ENCODE measurements at regions not wholly inside any gene's neighbourhood (a gene's known extent, or its start where the extent isn't known, plus 50 kb on each side); places are given as distances from the start of the nearest gene placed in this dataset.

DNA sequence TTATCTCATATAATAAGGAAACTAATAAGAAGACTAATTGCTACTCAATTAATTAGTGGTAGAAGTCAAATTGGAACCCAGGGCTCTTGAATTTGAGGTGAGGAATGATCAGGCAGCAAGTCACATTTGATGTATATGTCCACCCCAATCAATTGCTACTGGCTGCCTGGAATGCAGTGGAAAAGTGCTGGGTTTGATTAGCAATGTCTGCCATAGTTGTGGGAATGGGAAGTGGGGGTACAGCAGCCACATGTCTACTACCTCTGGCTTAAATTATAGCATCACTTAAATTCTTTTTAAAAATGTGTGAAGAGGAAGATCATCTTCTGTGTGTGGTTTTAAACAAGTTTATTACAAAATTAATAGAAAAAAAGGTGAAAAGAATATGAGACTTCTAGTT is 50.8 kb upstream of the NAV2 start:
- DNase-seq, result no peak
- in situ Hi-C loops (cut with MboI; ENCODE audit: low pct_unique_long_range_greater_than_20kb, low sequenced_read_pairs), result no loop called here

DNA sequence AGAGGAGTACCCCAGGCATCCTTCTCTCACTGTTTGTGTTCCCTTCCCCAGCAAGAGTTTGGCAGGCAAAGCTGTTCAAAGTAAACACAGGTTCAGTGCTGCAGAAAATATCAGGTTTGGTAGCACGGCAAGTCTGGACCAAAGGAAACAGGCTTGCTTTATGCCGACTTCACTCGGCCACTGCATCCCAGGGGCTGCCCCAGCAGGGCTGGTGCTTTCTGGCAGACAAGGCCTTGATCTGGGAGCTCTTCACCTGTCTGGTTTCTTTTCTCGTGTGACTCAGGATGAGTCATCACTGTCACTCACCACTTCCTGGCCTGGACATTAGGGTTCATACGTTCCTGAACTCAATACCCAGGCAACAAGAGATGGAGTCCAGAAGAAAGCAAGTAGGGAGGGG is 52.6 kb upstream of the NAV2 start:
- no peak for DNase-seq
- in situ Hi-C loops (cut with MboI; ENCODE audit: low pct_unique_long_range_greater_than_20kb, low sequenced_read_pairs), result no loop called here

DNA sequence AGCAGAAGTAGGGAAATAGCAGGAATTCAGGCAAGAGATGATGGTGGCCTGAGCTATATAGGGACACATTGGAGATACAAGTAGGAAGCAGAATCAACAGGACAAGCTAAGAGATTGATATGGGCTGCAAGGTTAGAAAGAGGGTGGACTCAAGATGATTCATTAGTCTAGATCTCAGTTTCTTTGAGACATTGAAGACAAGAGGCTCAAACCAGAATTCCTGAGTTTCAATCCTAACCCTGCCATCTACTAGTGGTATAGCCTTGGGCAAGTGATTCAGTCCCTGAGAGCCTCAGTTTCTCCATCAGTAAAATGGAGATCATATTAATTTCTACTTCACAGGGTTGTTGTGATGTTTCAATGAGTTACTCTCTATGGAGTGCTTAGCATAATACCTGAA is 53.1 kb upstream of the NAV2 start:
- no peak for DNase-seq
- in situ Hi-C loops (cut with MboI; ENCODE audit: low pct_unique_long_range_greater_than_20kb, low sequenced_read_pairs), result no loop called here

DNA sequence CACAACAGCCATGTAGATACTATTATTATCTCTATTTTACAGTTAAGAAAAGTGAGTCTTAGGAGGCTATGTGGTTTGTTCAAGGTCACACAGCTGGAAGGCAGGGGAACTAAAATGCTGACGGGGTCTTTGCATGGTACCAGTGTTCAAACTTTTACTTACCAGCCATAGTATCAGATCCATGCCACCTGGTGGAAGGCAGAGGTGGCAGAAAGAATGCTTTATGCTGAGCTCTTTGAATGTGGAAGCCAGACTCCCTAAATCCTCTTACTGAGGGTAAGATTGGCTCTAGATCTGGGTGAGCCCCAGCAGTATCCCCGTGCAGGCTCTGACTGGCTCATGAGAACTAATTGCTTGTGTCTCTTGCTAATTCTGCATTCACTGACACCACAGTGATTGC is 54.3 kb upstream of the NAV2 start:
- DNase-seq, result no peak
- in situ Hi-C loops (cut with MboI; ENCODE audit: low pct_unique_long_range_greater_than_20kb, low sequenced_read_pairs), result no loop called here

DNA sequence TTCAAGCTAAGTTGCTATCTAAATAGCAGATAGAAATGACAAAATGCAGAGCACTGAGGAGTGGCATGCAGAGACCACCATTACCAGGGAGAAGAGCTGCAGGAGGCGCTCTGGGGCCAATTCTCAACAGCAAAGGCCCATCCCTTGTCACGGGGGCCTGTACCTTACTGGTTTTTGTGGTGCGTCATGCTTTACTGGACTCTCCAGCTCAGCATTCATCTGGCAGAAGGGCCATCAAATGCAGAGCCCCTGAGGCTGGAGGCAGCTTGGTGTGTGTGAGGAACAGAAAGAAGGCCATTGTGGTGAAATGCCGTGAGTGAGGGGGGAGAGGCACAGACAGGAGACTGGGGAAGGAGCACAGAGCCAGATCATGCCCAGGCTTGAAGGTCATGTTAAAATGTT is 56.5 kb upstream of the NAV2 start:
- no peak for DNase-seq
- in situ Hi-C loops (cut with MboI; ENCODE audit: low pct_unique_long_range_greater_than_20kb, low sequenced_read_pairs), result no loop called here

DNA sequence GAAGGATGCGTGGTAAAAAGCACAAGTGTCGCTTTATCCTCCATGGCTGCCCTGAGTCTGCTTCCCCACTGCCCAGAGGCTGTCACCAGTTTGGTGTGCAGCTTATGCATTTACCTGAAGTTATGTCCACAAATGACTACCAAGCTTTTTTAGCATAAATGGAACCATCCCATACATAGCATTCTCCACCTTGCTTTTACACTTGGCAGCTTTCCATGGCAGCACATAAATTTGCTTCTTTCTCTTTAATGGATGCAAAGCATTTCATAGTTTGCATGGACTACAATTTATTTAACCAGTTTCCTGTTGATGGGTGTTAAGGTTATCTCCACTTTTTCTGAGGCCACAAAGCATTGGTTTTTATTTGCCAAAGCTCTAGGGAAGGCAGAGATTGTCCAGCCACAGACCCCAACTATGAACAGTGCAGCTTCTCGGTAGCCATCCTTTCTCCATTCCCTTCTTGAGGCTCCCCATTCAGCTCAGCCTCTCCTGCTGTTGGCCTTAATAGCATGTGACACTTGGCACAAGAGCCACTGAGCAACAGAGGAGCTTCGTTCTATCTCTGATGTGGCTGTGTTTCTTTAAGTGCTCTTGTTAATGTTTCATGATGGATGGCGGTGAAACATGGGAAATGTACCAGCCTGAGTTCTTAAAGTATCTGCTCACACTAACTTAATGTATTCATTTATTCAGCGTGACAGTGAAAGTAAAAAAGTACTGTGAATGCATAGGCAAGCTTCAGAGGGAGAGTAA is 59.8 kb upstream of the NAV2 start:
- in situ Hi-C loops (cut with MboI; ENCODE audit: low pct_unique_long_range_greater_than_20kb, low sequenced_read_pairs), result no loop called here
- DNase-seq, result no peak

DNA sequence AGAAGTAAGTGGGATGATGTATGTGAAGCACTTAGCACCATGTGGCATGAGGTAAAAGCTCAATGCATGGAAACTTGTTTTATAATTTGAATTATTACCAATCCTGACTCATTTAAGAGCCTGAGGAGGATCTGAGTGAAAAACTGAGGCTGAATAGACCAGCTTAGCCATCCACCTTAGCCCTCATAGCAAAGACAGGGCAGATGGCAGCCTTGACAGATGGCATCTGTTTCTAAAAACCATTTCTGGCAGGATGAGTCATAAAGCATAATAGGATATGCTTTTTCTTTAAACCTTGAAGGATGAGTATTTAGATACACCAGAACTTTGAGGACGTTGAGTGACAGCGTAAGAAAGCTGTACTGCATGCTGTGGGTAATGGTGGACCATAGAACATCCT is 61.0 kb upstream of the NAV2 start:
- no peak for DNase-seq
- in situ Hi-C loops (cut with MboI; ENCODE audit: low pct_unique_long_range_greater_than_20kb, low sequenced_read_pairs), result no loop called here

DNA sequence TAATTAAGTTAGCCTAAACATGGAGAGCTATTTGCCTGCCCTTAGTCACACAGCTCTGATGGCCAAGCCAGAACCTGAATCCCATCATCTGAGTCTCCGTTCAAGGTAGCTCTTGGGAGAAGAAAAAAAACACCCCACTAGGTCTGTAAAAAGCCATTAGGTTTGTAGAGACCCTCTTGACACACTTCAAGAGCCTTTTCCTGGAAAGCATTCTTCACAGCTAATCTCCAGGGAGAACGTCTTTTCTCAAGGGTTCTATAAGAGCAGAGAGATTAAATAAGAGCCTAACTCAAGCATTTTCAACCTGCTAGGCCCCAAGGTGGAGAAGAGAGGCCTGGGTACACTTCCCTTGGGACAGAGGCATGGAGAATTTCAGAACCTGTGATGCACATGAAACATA is 61.6 kb upstream of the NAV2 start:
- in situ Hi-C loops (cut with MboI; ENCODE audit: low pct_unique_long_range_greater_than_20kb, low sequenced_read_pairs), result no loop called here
- DNase-seq, result no peak

DNA sequence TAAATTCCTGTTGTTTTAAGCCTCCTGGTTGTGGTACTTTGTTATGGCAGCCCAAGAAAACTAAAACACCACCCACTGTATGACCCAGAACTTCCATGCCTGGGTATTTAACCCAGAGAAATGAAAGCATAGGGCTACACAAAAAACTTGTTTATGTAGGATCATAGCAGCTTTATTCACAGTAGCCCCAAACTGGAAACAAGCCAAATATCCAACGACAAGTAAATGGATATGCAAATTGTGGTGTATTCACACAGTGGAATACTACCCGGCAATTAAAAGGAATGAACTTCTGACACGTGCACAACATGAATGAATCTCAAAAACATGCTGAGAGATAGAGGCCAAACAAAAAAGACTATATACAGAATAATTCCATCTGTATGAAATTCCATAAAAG is 62.2 kb upstream of the NAV2 start:
- in situ Hi-C loops (cut with MboI; ENCODE audit: low pct_unique_long_range_greater_than_20kb, low sequenced_read_pairs), result no loop called here
- DNase-seq, result no peak

DNA sequence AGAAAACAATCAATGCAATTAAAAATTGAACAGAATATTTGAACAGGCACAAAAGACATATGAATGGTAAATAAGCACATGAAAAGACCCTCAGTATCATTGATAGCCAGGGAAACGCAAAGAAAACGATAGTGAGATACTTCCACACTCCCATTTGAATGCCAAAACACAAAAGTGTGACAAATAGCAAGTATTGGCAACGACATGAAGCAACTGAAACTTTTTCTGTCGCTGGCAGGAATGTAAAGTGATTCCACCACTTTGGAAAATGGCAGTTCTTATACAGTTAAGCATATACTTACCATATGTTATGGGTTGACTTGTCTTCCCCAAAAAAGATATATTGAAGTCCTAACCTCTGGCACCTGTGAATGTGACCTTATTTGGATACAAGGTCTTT is 62.9 kb upstream of the NAV2 start:
- in situ Hi-C loops (cut with MboI; ENCODE audit: low pct_unique_long_range_greater_than_20kb, low sequenced_read_pairs), result no loop called here

DNA sequence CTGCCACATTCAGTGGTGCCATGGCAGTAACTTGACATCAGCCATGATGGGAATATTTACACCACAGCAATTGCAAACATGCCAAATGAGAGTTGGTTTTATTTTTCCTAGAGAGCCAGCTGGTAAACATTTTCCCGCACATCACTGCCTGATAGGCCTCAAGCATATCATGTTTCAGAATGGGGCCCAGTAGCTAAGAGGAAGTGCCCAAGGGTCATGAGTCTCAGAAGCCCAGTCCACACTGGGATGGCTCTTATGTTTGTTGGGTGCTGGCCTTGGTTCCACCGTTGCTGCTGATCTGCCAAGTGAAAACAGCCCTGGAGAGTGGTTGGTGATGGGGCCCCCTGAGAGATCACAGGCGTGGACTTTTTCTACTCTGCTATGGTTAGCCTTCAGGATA is 64.3 kb upstream of the NAV2 start:
- in situ Hi-C loops (cut with MboI; ENCODE audit: low pct_unique_long_range_greater_than_20kb, low sequenced_read_pairs), result no loop called here
- DNase-seq, result no peak

More for the DNA sequence above, 62.9 kb upstream of the NAV2 start:
- DNase-seq, result no peak

DNA sequence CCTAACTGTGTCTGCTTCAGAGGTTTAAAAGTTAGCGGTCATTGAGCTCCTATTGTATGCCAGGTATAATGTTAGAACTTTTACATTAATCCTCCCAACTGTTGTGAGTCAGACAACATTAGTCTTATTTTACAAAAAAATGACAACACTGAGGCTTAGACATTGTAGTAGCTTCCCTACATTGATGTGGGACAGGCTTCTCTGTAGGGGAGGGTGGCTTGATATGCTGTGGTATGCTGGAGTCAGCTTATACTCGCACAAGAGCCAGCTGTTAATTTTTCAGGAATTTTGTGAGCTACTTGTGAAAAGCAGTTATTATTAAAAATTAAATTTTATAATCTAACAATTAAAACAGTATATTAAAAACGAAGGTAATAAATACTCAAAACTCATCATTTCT is 64.8 kb upstream of the NAV2 start:
- in situ Hi-C loops (cut with MboI; ENCODE audit: low pct_unique_long_range_greater_than_20kb, low sequenced_read_pairs), result no loop called here
- no peak for DNase-seq

DNA sequence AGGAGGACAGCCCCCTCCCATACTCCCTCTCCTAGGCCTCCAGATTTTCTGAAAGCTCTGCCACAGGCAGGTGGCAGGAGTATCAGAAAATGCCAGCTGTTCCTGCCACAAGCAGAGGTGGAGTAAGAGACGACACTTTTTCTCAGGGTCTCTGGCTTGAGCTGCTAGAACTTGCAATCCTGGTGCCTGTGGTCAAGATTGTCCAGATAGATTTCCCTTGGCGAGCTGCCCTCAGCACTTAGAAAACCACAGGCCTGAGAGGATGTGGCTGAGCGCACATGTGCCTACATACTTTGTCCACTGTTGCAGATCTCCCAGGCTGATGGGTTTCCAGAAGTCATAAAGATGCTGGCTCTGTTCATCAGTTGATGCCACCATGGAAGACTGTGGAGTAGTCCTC is 65.7 kb upstream of the NAV2 start:
- in situ Hi-C loops (cut with MboI; ENCODE audit: low pct_unique_long_range_greater_than_20kb, low sequenced_read_pairs), result no loop called here
- DNase-seq, result no peak

DNA sequence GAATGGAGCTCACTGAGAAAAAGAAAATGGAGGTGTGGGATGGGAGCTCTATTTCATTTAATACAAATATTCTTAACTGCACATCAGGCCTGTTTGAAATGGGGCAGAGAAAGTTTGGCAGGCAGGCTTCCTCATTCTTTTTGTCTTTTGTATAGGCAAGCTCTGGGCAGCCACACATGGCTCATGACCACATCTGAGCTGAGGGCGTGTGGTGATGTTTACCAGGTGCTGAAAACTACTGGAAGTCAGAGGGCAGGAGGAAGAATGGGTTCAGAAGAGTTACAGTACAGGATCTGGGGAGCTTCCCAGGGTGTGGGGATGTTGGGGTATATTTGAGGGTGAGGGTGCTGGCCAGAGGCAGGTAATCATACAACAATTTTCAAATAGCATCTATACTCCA is 66.3 kb upstream of the NAV2 start:
- in situ Hi-C loops (cut with MboI; ENCODE audit: low pct_unique_long_range_greater_than_20kb, low sequenced_read_pairs), result no loop called here
- DNase-seq, result no peak

DNA sequence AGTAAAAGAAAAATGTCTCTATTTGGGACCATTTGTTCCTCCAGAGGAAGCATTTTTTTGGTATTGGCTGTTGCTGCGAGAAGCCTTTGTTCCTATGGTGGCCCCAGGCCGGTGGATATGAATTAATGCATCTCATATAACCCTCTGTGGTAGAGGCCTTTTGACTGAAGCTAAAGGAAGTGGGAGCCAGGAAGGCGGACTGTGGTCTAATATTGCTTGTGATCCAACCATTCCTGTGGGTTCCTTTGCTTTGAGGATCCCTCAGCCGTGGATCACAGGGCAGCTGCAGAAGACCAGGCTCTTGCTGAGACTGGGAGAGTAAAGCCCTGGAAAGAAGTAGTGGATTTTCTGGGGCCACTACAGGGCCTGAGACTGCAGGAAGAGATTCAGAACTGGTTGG is 68.3 kb upstream of the NAV2 start:
- no peak for DNase-seq
- in situ Hi-C loops (cut with MboI; ENCODE audit: low pct_unique_long_range_greater_than_20kb, low sequenced_read_pairs), result no loop called here

DNA sequence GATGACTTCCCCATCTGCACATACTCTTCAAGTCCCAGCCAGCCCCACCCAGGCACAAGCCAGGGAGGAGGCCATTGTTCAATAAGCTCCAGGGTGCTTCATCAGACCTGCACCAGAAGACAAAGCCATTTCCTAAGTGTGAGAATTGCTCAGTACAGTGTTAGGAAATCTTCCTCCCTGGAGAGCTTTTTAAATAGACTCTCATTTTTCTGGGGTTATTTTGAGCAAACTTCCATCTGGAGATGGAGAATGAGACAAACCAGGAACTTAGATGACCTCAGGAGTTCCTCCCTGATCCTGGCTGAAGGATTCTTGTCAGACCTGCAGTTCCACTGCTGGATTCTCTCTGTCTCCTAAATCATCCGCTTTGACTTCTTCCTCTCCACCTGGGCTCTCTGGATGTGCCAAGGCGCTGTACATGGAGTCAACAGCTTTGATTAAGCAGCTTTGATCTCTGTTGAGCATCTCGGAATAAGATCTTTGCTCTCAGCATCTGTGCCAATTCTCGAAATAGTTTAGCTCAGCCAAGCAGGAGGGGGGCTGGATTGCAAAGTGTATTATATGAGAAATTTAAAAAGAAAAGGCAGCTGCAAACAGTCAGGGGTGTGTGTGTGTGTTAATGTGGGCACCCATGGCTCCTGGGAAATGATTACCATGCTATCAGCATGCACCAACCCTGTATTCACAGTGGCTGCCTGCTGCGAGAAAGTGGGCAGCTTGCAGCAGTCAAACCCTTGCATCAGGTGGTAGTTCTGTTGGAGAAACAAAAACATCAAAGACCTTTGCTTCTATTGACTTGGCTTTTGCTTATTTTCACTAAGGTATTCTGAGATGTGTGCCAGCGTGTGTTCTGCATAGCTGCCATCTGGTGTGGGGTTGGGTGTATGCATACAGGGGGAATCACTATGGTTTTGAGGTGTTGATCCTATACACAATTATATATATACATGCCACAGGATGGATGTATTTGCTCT is 70.2 kb upstream of the NAV2 start:
- in situ Hi-C loops (cut with MboI; ENCODE audit: low pct_unique_long_range_greater_than_20kb, low sequenced_read_pairs), result no loop called here
- DNase-seq, result no peak

DNA sequence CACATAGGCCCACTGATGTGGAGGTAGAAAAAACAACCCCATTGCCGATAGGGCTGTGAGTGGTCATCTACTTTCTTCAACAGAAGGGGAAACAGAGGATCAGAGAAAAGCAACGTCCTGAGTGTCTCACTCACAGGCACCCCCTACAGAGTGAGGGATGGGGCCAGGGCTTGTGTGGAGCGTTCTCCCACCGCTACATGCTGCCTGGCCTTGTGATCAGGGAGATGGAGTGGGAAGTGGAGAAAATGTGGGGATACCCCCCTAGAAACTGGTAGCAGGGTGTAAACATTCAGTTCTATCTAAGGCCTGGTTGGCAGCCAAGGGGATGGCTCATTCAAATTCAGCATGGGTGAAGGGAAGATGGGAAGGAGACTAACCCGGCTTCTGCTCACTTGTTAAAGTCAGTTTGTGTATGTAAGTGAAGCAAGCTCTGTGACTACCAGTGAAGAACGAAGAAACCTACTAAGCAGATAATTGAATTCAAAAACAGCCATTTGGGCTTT is 73.0 kb upstream of the NAV2 start:
- DNase-seq, result no peak
- in situ Hi-C loops (cut with MboI; ENCODE audit: low pct_unique_long_range_greater_than_20kb, low sequenced_read_pairs), result no loop called here

DNA sequence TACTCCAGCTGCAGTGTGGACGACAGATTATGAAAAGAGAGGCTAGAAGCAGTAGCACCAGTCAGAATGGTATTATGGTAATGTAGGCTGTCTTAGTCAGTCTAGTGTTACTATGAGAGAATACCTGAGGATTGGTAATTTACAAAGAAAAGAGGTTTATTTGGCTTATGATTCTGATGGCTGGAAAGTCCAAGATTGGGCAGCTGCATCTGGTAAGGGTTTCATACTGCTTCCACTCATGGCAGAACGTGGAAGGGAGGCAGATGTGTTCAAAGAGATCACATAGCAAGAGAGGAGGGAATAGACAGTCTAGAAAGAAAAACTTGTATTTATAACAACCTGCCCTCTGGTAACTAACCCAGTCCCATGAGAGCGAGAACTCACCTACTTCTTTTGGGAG is 77.3 kb upstream of the NAV2 start:
- in situ Hi-C loops (cut with MboI; ENCODE audit: low pct_unique_long_range_greater_than_20kb, low sequenced_read_pairs), result no loop called here
- DNase-seq, result no peak

DNA sequence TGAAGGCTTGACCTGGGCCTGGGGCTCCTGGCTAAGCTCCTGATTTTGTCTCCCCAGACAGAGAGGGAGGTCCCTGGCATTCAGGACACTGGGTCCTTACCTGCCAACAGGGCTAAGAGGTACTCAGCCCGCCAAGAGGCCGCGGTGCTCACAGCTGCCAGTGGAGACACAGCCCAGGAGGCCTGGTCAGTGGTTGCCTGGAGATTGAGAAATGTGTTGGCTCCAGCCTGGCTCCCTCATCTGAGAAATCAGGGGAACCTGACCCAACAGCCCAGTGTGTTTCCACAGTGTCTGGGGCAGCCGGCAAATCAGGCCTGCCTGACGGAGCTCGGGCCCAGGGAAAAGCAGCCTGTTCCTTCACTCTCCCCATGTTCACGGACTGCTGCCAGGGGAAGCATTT is 79.4 kb upstream of the NAV2 start:
- in situ Hi-C loops (cut with MboI; ENCODE audit: low pct_unique_long_range_greater_than_20kb, low sequenced_read_pairs), result no loop called here
- no peak for DNase-seq

DNA sequence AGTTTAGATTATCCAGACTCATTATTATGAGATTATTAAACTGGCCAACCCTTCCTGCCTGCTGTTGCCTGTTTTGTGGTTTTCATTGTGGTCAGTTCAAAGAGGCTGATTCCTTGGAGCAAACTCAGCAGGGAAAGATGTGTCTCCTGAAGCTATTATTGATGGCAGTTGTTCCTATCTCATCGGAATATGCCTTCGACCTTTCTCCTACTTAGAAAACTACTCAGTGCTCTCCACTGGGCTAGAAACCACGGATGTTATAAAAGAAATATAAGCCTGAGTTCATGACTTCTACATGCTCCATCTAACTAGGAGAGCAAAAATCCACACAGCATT is 80.2 kb upstream of the NAV2 start:
- DNase-seq, result no peak
- in situ Hi-C loops (cut with MboI; ENCODE audit: low pct_unique_long_range_greater_than_20kb, low sequenced_read_pairs), result no loop called here

Data from KBM-7 (cell line).